Kidney epithelial cell (primary cell): ENCODE measurements at regions not wholly inside any gene's neighbourhood (a gene's known extent, or its start where the extent isn't known, plus 50 kb on each side); places are given as distances from the start of the nearest gene placed in this dataset.

ENCODE experiments used
- DNase-seq: peaks from one replicate; pipeline ENCODE4 v3.0.0-alpha.2; 2010; ENCODE audit warnings: low read depth
- H3K27me3 ChIP-seq: 2 replicates; pipeline ENCODE4 v1.6.0; 2011; ENCODE audit warnings: low read length; ENCODE audit not compliant: control insufficient read depth, insufficient read depth
- H3K36me3 ChIP-seq: 2 replicates; pipeline ENCODE4 v1.5.1; 2011; ENCODE audit warnings: low read length; ENCODE audit not compliant: control insufficient read depth, insufficient read depth
- H3K4me3 ChIP-seq: 2 replicates; pipeline ENCODE4 v1.5.1; 2011; ENCODE audit warnings: low read depth, mild to moderate bottlenecking, control low read depth, low read length
- TF ChIP-seq, protein P1 (sequence below): IDR thresholded peaks from 2 replicates; pipeline ENCODE4 v1.5.1; 2011; ENCODE audit warnings: mild to moderate bottlenecking, moderate library complexity, low read length, control low read depth, inconsistent platforms; ENCODE audit not compliant: insufficient read depth, poor library complexity, severe bottlenecking

GRCh38 chr5:98994611-98995010 is 65.8 kb upstream of the CHD1 start:
- Histone ChIP-seq H3K27me3 (no peaks in the 10 kb centered on the region), H3K4me3 (no peak overlapping the region), H3K36me3 (no peaks in the 10 kb centered on the region)
- TF ChIP-seq, protein P1, sequence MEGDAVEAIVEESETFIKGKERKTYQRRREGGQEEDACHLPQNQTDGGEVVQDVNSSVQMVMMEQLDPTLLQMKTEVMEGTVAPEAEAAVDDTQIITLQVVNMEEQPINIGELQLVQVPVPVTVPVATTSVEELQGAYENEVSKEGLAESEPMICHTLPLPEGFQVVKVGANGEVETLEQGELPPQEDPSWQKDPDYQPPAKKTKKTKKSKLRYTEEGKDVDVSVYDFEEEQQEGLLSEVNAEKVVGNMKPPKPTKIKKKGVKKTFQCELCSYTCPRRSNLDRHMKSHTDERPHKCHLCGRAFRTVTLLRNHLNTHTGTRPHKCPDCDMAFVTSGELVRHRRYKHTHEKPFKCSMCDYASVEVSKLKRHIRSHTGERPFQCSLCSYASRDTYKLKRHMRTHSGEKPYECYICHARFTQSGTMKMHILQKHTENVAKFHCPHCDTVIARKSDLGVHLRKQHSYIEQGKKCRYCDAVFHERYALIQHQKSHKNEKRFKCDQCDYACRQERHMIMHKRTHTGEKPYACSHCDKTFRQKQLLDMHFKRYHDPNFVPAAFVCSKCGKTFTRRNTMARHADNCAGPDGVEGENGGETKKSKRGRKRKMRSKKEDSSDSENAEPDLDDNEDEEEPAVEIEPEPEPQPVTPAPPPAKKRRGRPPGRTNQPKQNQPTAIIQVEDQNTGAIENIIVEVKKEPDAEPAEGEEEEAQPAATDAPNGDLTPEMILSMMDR = no peak
- DNase-seq = no peak

DNA sequence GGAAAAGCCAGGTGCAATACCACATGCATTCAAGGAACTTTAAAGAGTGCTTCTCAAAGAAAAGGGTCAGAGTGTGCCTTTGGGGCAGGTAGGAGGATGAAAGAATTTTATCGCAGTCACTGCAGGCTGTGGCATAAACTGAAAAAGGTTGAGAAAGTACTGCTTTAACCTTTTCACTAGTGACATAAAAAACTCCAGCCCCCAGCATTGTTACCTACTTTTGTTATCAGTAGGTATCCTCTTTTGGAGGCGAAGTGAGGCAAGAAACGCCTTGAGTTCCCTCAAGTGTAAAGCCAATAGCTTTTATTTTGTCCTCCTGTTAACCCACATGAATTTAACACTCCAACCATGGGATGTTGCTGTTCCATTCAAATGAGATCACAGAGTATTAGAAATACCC is 64.7 kb upstream of the CHD1 start:
- no peak for DNase-seq
- TF ChIP-seq, protein P1 = no peak
- Histone ChIP-seq H3K4me3 (no peak overlapping the region), H3K36me3 (no peaks in the 10 kb centered on the region), H3K27me3 (no peaks in the 10 kb centered on the region)

DNA sequence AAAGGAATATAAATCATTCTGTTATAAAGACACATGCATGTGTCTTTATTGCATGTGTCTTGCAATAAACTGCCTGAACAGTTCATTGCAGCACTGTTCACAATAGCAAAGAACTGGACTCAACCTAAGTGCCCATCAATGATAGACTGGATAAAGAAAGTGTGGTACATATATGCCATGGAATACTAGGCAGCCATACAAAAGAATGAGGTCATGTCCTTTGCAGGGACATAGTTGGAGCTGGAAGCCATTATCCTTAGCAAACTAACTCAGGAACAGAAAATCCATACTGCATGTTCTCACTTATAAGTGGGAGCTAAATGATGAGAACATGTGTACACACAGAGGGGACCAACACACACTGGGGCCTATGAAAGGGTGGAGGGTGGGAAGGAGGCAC is 63.7 kb upstream of the CHD1 start:
- H3K27me3 ChIP-seq = no peaks in the 10 kb centered on the region
- TF ChIP-seq, protein P1 = no peak
- no peak for DNase-seq
- no peak overlapping the region for H3K4me3 ChIP-seq
- H3K36me3 ChIP-seq = no peaks in the 10 kb centered on the region

DNA sequence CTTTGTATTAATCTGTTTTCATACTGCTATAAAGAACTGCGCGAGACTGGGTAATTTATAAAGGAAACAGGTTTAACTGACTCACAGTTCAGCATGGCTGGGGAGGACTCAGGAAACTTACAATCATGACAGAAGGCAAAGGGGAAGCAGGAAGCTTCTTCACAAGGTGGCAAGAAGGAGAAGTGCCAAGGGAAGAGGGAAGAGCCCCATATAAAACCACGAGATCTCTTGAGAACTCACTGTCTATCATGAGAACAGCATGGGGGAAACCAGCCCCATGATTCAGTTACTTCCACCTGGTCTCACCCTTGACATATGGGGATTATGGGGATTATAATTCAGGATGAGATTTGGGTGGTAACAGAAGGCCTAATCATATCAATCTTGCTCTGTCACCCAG is 60.9 kb upstream of the CHD1 start:
- Histone ChIP-seq H3K4me3 (no peak overlapping the region), H3K27me3 (no peaks in the 10 kb centered on the region), H3K36me3 (no peaks in the 10 kb centered on the region)
- no peak for DNase-seq
- TF ChIP-seq, protein P1 = no peak

DNA sequence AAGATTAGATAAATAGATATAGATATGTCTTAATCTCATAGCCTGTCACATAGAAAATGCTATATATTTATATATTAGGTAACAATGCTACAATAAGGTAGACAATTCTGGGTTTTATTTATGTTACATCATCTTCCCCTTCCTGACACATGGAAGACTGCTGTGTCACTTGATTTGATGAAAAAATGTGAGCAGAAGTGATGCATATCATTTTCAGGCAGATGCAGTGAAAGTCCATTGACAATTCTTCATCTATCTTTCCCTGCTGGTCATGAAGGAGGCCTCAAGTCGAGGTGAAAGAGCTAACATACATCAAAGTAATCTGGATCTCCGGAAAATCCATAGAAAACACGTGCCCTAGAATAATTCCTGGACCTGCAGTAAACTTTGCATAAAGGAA is 57.8 kb upstream of the CHD1 start:
- H3K27me3 ChIP-seq = no peaks in the 10 kb centered on the region
- no peak overlapping the region for H3K4me3 ChIP-seq
- H3K36me3 ChIP-seq = no peaks in the 10 kb centered on the region
- TF ChIP-seq, protein P1 = no peak
- DNase-seq = no peak

DNA sequence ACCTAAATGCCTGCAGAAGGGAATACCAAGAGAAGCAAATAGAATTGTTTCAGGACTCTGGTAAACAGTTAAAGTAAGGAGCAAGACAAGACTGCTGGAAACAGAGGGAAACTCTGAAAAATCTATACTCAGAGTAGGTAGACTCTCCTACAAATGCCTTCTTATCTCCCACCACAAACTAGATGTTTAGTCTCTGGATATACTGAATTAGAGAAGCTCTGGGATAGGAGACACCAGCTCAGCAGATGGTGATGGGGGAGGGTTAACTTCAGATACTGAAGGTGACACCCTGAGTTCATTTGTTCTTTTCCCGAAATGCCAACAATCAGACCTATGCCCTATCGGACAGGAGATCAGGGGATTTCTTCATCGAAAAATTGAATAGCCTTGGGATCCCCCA is 54.1 kb upstream of the CHD1 start:
- TF ChIP-seq, protein P1 = no peak
- no peak for DNase-seq
- no peaks in the 10 kb centered on the region for H3K36me3 ChIP-seq
- H3K27me3 ChIP-seq = no peaks in the 10 kb centered on the region
- no peak overlapping the region for H3K4me3 ChIP-seq
